Right ventricle myocardium superior (tissue), 1 donor: ENCODE measurements at regions not wholly inside any gene's neighbourhood (a gene's known extent, or its start where the extent isn't known, plus 50 kb on each side); places are given as distances from the start of the nearest gene placed in this dataset.
A peak's percentile ranks its signal among the peaks of the same experiment; 100 is the strongest.
"Not testable (repeated sequence)": the region's sequence is repeated elsewhere in the genome, so short reads cannot be mapped to it uniquely, and the experiment has no call there.

Experiments
- ATAC-seq: fragments of 200-7000 bp; cut with Tn5 transposase; one replicate; pipeline ENCODE4 v1.9.1; 2020; ENCODE audit warnings: mild to moderate bottlenecking; ENCODE audit not compliant: poor library complexity
- DNase-seq: peaks from one replicate; pipeline ENCODE4 v3.0.0-alpha.2; 2020
- intact Hi-C: fragments of 100-400 bp; cut with DNase I; formaldehyde crosslinking; loops from one replicate; pipeline ENCODE4 v1.11.2; 2022
- donor health status: DM: no; HTN: yes; CAD: no; lungs with severe emphysema.

DNA sequence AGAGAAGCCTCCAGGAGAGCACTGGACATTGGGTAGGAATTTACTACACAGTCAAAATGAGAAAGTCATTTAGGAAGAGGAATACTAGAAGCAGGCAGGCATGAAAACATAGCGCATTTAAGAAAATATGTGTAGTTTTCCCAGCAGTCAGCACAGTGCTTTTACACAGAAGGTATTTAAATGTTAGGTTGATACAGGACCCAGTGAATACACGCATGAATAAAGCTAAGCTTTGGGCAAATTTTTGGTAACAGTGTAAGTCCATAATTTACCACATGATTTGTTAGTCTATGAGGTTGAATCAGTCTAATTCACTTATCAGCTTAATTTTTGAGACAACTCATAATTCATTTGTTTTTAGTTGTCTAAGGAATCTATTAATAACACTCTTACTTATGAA is 421.7 kb upstream of the CDH20 start:
- no peak for DNase-seq
- intact Hi-C loops = no loop called here
- ATAC-seq = no peak

DNA sequence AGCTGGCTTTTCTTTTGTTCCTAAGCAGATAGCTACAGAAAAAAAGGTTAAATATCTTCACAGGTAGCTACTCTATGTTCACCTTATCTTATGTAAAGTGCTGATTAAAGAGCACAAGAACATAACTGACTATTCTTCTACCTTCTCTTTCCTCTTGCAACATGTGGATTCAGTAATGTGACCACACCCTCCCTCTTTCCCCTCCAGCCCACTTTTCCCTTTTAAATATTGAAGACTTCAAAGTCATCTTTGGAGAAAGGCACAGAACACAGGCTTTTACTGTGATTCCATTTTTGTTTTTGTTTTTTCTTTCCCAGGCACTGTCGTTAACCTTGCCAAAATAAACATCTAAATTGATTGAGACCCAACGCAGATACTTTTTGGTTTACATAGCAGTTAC is 418.1 kb upstream of the CDH20 start:
- intact Hi-C loops = no loop called here
- no peak for ATAC-seq

GRCh38 chr18:60918862-60919261 is 414.4 kb upstream of the CDH20 start:
- intact Hi-C loops, ATAC-seq, DNase-seq: not testable (repeated sequence)

More for the DNA sequence above, 418.1 kb upstream of the CDH20 start:
- no peak for DNase-seq

GRCh38 chr18:60925892-60926291 is 407.3 kb upstream of the CDH20 start:
- DNase-seq (no peak), ATAC-seq (no peak)
- intact Hi-C loops = no loop called here

DNA sequence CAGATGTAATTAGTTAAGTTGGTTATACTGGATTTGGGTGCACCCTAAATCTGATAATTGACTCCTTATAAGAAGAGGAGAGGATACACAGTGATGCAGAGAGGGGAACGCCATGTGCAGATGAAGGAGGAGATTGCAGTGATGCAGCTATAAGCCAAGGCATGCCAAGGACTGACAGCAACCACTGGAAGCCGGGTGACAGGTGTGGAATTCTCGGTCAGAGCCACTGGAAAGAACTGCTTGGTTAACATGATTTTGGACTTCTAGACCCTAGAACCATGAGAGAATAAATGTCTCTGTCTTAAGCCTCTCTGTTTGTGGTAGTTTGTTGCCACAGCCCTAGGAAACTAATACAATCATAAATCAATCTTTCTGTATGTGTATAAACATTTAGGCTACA is 403.3 kb upstream of the CDH20 start:
- no peak for DNase-seq
- ATAC-seq = no peak

GRCh38 chr18:60935041-60935910 is 398.0 kb upstream of the CDH20 start:
- ATAC-seq (no peak), DNase-seq (no peak)
- intact Hi-C loops = no loop called here

More for the DNA sequence above, 403.3 kb upstream of the CDH20 start:
- intact Hi-C loops = no loop called here

- intact Hi-C loops = no loop called here
- DNase-seq = no peak
- no peak for ATAC-seq
Observed at GRCh38 chr18:60936101-60936500, 397.1 kb upstream of the CDH20 start.

DNA sequence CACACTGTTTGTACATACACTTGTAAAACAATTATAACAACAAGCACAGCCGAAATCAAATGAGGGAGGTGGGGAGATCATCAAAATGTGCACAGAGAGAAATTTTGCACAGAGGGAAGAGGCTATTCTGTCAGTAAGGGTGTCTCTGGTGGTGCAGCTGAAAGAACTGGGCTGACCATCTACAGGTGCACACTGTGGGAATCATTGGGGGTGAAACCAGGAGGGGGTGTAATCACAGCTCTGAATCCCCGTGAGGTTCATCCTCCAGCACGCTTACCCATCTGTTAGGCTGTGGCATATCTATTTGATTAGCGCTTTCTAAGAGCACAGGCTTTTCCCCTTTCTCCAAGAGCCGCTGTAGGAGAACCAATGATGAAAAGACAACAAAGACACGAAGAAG is 389.9 kb upstream of the CDH20 start:
- DNase-seq (no peak), ATAC-seq (no peak)
- intact Hi-C loops = no loop called here

DNA sequence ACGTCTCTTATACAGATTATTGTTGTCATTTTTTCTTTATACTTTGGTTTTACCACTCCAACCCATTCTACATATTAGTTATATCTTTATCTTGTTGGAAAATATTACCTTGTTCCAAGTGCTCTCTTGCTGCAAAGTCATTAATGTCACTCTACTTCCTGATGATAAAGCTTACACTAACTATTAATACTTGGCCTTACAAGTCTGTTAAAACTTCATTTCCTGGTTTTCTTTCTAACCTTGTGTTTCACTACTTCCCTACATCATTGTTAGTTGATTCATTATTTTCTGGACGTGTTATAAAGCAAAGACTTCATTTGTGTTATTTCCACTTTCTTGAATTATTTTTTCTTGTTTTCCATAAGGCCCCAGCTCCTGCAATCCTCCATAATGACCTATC is 382.6 kb upstream of the CDH20 start:
- intact Hi-C loops = no loop called here
- ATAC-seq (no peak), DNase-seq (no peak)

DNA sequence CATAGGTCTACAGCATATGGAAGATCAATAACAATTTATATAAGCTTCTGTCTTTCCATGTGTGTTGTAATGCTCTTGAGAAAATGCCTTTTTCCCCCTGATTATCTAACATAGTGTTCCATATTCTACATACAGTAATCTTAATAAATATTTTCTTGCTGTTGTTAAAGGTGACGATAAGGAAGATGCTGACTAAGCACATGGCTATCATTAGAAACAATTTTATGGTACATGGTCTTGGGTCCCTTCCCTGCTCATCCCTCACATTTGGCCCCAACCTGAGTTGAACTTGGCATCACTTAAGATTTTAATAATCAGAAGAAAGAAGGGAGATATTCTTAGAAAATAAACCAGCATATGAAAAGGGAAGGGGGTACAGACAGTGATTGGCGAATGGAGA is 382.1 kb upstream of the CDH20 start:
- DNase-seq (no peak), ATAC-seq (no peak)
- intact Hi-C loops = no loop called here

DNA sequence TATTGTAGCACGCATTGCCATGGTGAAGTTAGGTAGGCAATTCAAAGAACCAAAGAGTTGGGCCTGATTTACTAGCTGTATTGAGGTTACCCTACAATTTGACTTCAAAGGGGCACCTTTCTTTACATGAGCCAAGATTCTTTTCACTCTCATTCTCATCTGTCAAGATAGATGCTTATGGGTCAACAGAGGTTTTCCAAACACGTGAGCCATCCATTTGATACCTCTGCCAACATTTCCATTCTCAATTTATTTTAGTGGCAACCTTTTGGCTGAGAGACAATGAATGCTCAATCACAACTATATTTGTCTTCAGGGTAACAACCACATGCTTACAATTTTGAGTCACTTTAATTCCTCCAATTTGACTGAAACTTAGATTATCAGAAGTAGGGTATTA is 370.6 kb upstream of the CDH20 start:
- intact Hi-C loops = no loop called here
- DNase-seq = no peak
- peak; percentile 85 for ATAC-seq

- ATAC-seq = no peak
- no peak for DNase-seq
- intact Hi-C loops = no loop called here
Observed at GRCh38 chr18:60965856-60966255, 367.4 kb upstream of the CDH20 start.

GRCh38 chr18:60966876-60967275 is 366.4 kb upstream of the CDH20 start:
- no peak for ATAC-seq
- intact Hi-C loops = no loop called here
- no peak for DNase-seq

DNA sequence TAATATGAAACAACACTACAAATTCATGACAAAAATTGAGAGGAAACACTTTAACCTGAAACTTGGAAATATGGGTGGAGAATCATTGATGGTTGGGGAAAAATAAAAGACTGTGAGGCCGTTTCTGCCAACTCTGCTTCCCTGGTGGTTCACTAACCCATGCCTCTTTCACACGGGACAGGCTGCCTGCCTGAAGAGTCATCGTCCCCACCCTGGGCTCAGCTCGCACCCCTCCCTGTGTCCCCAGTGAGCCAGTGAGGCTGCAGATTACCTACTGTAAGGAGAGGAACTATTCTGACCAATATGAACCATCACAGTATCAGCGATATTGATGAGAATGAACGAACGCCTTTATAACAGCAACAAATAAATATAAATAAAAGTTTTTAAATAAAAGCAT is 357.8 kb upstream of the CDH20 start:
- DNase-seq (no peak), ATAC-seq (no peak)
- intact Hi-C loops = no loop called here

GRCh38 chr18:60976976-60977375 is 356.3 kb upstream of the CDH20 start:
- intact Hi-C loops = no loop called here
- ATAC-seq (no peak), DNase-seq (no peak)

DNA sequence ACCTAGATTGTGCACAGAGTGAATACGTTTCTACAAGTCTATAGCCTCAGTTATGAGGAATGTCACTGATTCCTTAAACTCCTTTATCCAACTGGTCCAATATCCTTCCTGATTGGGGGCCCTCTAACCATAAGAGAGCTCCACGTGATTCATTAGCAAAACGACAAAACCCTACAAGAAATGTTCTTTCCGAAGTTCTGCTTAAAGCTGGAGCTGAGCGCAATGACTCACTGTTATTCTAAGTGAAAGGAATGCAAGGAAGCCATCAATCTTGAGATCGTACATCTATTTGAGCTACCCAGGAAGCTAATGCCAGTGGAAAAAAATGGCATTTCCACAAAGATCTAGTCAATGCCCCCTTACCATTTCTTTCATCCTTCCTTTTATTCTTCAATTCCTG is 354.9 kb upstream of the CDH20 start:
- no peak for ATAC-seq
- intact Hi-C loops = no loop called here
- DNase-seq = no peak

- DNase-seq (no peak), ATAC-seq (no peak)
- intact Hi-C loops = no loop called here
Observed at GRCh38 chr18:60980422-60981005, 352.7 kb upstream of the CDH20 start.

- ATAC-seq = no peak
Observed at GRCh38 chr18:60981682-60982328, 351.4 kb upstream of the CDH20 start.

DNA sequence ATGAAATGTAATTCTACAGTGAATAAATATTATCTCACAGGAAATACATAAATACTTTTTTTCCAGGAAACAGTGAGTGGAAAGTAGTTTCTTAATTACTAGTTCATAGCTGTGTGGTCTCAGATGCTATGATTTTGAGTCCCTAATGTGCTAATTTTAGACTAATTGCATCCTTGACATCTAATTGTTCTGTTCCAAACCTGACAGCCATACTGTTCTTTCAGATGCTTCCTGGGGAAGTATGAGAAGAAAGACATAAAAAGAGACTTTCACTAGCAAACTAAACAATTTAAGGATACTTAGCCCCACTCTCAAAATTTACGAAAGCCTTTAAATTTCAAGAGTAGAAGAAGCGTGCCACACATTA is 350.9 kb upstream of the CDH20 start:
- intact Hi-C loops = no loop called here
- ATAC-seq = no peak

More at GRCh38 chr18:60981682-60982328, 351.4 kb upstream of the CDH20 start:
- intact Hi-C loops = no loop called here
- DNase-seq = no peak

DNA sequence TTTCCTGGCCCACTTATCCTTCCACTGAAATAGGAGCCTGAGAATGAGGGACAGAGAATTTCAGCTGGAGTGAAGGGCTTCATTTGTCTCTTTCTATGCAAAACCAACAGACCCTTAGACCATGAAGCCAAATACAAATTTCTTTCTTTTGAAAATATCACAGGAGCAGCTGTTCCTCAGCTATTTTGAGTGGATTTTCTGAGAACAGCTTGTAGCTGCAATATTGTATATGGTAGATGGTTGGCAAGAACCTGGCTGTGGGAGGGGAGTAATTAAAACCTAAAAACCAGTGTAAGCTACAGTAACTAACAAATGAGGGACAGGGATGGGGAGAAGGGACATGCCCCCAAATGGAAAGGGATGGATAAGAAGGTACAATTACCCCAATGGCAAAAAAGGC is 350.3 kb upstream of the CDH20 start:
- intact Hi-C loops = no loop called here
- DNase-seq (no peak), ATAC-seq (no peak)

More for the DNA sequence above, 350.9 kb upstream of the CDH20 start:
- DNase-seq = no peak
